Stimulated activated naive B cell treated with anti-CD40 and anti-IgM and Interleukin-4, amounts not matched to agents 10 μg/mL and 1 μg/mL and 100 μg/mL, for 72 hours (primary cell): ENCODE measurements at regions not wholly inside any gene's neighbourhood (a gene's known extent, or its start where the extent isn't known, plus 50 kb on each side); places are given as distances from the start of the nearest gene placed in this dataset.
"Not testable (repeated sequence)": the region's sequence is repeated elsewhere in the genome, so short reads cannot be mapped to it uniquely, and the experiment has no call there.

Experiments used
- ATAC-seq, 2 donors: fragments of 150-1000 bp; cut with Tn5 transposase; replicated peaks; 2 replicates each; pipeline ENCODE4 v1.10.0; 2021; ENCODE audit warnings: moderate library complexity in 1 of 2
- DNase-seq: peaks from one replicate; pipeline ENCODE4 v3.0.0; 2021
- H3K27ac Mint-ChIP-seq: one replicate; pipeline ENCODE4 v1.8.0; 2022; ENCODE audit warnings: mild to moderate bottlenecking, mixed read lengths
- H3K27me3 Mint-ChIP-seq, 2 donors: one replicate each; pipeline ENCODE4 v1.8.0; 2022; ENCODE audit warnings: mixed read lengths in 2 of 2
- H3K36me3 Mint-ChIP-seq, 2 donors: one replicate each; pipeline ENCODE4 v1.8.0; 2022; ENCODE audit warnings: mixed read lengths in 2 of 2, mild to moderate bottlenecking in 1 of 2
- H3K4me1 Mint-ChIP-seq, 2 donors: one replicate each; pipeline ENCODE4 v1.8.0; 2022; ENCODE audit warnings: mixed read lengths in 2 of 2, mild to moderate bottlenecking in 1 of 2
- H3K4me3 Mint-ChIP-seq, 2 donors: one replicate each; pipeline ENCODE4 v1.8.0; 2022; ENCODE audit warnings: mild to moderate bottlenecking in 2 of 2, mixed read lengths in 2 of 2, moderate library complexity in 1 of 2
- H3K9me3 Mint-ChIP-seq, 2 donors: one replicate each; pipeline ENCODE4 v1.8.0; 2022; ENCODE audit warnings: mixed read lengths in 2 of 2, mild to moderate bottlenecking in 1 of 2

DNA sequence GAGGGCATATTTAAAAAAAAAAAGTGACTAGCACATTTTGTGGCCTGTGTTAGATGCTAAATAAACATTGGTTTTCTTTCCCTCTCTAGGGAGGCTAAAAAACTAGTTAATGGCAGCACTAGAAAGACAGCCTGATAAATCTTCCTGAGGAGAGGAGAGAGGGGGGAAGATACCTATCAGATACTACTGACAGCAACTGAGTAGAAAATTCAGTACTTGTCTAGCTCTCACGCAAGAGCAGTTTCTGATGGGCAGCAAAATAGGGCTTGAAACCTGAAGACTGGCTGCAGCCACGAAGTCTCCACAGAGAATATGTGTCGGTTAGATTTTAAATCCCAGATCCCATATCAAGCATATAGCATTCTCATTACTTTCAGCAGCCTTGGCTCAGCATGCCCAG is 388.2 kb downstream of the KCNA4 start:
- no peaks in the 10 kb centered on the region for H3K4me1 Mint-ChIP-seq
- no peak overlapping the region for H3K4me3 Mint-ChIP-seq
- DNase-seq (no peak), ATAC-seq (no peak)
- no peaks in the 10 kb centered on the region for H3K36me3 Mint-ChIP-seq
- H3K27me3 Mint-ChIP-seq: no peaks in the 10 kb centered on the region
- H3K27ac Mint-ChIP-seq: no peak overlapping the region
- peaks cover 3 to 9% of the 10 kb centered on the region in 2 donors for H3K9me3 Mint-ChIP-seq

DNA sequence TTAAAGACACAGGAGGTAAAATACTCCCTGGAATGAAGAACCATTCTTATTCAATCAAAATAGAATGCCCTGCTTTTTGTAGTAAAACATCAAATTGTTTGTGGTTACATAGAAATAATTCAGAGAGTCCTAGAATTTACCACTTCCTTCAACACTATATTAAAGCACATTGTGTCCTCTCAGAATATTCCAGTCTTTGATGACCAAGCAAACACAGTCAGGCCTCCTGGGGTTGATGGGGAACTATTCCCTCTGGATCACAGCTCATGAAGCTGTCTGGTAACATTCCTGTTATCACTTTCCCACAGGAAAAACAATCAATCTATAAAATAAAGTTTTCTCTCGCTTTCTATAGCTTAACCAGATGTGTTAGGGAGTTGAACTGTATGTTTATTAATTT is 389.3 kb downstream of the KCNA4 start:
- no peak for ATAC-seq
- Mint-ChIP-seq H3K4me3 (no peak overlapping the region), H3K9me3 (peaks cover 3 to 9% of the 10 kb centered on the region in 2 donors), H3K27ac (no peak overlapping the region), H3K27me3 (no peaks in the 10 kb centered on the region), H3K36me3 (no peaks in the 10 kb centered on the region), H3K4me1 (no peaks in the 10 kb centered on the region)
- no peak for DNase-seq

DNA sequence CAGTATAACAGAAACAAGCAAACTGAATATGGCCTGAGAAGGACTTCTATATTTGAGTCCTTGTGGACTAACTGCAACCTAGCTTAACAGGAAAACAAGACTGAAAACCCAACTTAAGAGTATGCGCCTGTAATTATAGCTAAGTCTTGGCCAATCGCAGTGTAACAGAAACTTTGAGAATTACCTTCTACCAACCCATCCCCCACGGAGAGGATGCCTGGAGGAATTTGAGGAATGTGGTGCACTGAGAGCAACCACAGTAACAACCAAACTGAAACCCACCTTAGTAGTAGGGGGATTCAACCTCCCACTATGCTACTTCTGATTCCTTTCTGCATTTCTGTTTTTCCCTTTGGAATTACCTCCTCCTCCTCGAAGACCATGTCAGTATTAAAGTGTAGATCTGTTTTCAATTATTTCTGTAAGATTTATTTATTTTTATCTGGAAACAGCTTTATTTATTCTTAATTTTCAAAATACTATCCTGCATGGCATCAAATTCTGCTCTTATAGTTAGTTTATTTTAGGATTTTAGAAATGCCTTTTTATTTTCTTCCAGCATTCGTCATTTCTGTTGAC is 393.6 kb downstream of the KCNA4 start:
- DNase-seq: no peak
- Mint-ChIP-seq H3K4me1 (no peaks in the 10 kb centered on the region), H3K27ac (no peak overlapping the region), H3K4me3 (no peak overlapping the region), H3K36me3 (no peaks in the 10 kb centered on the region), H3K9me3 (peaks cover 0 to 7% of the 10 kb centered on the region in 2 donors), H3K27me3 (no peaks in the 10 kb centered on the region)
- ATAC-seq: no peak

DNA sequence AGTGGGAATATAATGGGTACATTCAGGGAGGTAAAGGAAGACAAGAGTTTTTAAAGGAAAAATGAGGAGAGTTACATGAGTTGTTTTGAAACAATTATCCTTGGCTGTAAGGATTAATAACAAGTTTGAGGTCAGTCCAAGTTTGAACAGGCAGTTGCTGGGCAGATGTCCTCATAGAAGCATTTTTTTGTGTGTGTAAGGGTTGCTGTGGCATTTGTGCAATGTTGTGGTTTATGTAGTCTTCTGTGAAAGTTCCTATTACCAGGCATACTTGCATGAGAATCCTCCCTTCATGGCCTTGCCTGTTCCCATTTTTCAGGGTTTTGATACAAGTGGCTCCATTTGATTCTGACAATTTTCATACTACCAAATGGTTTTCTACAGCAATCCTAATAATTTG is 400.2 kb downstream of the KCNA4 start:
- H3K4me3 Mint-ChIP-seq: no peak overlapping the region
- no peak overlapping the region for H3K27ac Mint-ChIP-seq
- H3K27me3 Mint-ChIP-seq: no peaks in the 10 kb centered on the region
- peaks cover 0 to 3% of the 10 kb centered on the region in 2 donors for H3K9me3 Mint-ChIP-seq
- DNase-seq (no peak), ATAC-seq (no peak)
- no peaks in the 10 kb centered on the region for H3K4me1 Mint-ChIP-seq
- no peaks in the 10 kb centered on the region for H3K36me3 Mint-ChIP-seq

DNA sequence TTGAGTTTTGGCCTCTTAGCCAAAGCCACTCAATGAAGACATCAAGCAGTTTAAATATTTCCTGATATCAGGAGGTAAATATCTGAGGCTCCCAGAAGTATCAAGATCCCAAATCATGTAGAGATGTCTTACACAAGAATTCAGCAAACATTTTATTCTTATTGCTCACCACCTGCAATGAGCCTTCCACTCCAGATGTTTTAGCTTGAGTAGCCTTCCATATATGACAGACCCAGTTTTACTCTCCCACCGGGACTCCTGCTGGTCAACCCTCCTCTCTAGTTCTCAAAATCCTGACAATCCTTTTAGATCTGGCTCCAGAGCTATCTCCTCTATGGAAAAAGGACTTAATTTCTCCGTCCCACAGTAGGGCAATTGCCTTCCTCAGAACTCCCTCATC is 404.4 kb downstream of the KCNA4 start:
- H3K9me3 Mint-ChIP-seq: peaks cover 0 to 3% of the 10 kb centered on the region in 2 donors
- no peaks in the 10 kb centered on the region for H3K4me1 Mint-ChIP-seq
- H3K27ac Mint-ChIP-seq: no peak overlapping the region
- no peak for DNase-seq
- H3K4me3 Mint-ChIP-seq: no peak overlapping the region
- ATAC-seq: no peak
- no peaks in the 10 kb centered on the region for H3K36me3 Mint-ChIP-seq
- H3K27me3 Mint-ChIP-seq: no peaks in the 10 kb centered on the region

DNA sequence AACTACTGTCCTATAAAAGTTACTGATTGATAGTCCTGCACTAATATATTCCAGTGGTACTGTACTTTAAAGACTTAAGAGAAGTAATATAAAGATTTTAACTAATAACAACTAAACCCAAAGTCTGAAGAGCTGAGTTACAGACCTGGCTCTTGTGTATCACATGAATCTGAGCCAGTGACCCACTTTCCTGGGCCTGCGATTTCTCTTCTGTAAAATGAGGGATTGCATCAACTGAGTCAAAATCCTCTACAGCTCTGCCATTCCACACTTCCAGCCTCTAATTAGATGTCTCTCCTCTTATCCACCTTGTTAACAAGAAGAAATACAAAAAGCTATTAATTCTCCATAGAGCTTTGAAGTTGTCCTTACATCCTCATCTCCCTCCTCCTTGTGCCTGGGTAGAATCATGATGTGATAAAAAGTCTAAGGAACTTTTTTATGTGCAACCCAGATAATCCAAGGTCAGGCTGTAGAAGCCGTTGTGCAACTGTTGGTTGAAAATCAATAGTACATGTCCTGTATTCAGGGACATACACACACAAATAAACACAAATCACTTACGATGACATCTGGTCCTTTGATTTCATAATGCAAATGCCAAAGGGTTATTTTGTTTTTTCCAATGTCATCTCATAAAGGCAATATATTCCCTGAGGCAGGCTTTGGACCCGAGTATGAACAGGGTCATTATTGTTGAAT is 410.3 kb downstream of the KCNA4 start:
- H3K36me3 Mint-ChIP-seq: no peaks in the 10 kb centered on the region
- no peak overlapping the region for H3K4me3 Mint-ChIP-seq
- H3K9me3 Mint-ChIP-seq: no peaks in the 10 kb centered on the region
- ATAC-seq: no peak
- H3K4me1 Mint-ChIP-seq: no peaks in the 10 kb centered on the region
- no peaks in the 10 kb centered on the region for H3K27me3 Mint-ChIP-seq
- H3K27ac Mint-ChIP-seq: no peak overlapping the region
- no peak for DNase-seq

DNA sequence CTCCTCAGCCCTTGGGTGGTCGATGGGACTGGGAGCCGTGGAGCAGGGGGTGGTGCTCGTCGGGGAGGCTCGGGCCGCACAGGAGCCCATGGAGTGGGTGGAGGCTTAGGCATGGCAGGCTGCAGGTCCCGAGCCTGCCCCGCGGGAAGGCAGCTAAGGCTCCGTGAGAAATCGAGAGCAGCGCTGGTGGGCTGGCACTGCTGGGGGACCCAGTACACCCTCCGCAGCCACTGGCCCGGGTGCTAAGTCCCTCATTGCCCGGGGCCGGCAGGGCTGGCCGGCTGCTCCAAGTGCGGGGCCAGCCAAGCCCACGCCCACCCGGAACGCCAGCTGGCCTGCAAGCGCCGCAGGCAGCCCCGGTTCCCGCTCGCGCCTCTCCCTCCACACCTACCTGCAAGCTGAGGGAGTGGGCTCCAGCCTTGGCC is 416.7 kb downstream of the KCNA4 start:
- DNase-seq, H3K27me3 Mint-ChIP-seq, H3K36me3 Mint-ChIP-seq, H3K4me1 Mint-ChIP-seq, H3K27ac Mint-ChIP-seq, H3K4me3 Mint-ChIP-seq, H3K9me3 Mint-ChIP-seq, ATAC-seq: not testable (repeated sequence)

DNA sequence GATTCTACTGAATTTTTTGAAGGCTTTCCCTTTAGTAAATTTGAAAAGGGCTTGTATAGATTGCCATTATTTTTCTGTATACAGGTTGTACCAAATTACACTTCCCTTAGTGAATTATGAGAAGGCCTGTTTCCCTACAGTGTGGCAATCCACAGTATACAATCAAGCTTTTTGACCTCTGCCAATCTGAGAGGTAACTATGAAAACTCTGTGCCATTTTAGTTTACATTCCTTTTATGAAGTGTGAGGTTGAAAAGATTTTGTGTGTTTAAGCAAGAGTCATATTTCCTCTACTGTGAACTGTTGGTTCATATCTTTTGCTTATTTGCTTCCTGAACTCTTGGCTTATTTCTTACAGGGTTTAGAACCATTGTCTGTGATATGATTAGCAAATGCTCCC is 432.5 kb downstream of the KCNA4 start:
- H3K27me3 Mint-ChIP-seq: no peaks in the 10 kb centered on the region
- DNase-seq (no peak), ATAC-seq (no peak)
- H3K4me1 Mint-ChIP-seq: no peaks in the 10 kb centered on the region
- H3K4me3 Mint-ChIP-seq: no peak overlapping the region
- H3K9me3 Mint-ChIP-seq: peaks cover 0 to 7% of the 10 kb centered on the region in 2 donors
- H3K27ac Mint-ChIP-seq: no peak overlapping the region
- no peaks in the 10 kb centered on the region for H3K36me3 Mint-ChIP-seq

DNA sequence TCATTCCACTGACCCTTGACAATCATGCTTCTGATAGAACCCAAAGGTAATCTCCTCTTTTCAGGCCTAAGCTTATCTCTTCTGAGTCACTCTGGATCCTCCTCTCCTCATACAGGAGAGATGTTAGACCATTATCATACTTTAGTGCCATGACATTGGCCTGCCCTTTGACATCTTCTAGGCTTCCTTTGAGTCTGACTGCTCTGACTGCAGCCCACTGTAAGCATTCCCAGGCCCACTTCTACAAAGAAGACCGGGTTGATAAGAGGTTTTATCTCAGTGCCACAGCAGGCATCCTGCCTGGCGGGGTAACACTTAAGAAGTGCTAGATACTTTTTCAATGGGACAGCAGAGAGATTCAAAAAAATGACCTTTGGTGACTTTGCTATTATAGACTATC is 438.0 kb downstream of the KCNA4 start:
- no peak for ATAC-seq
- no peaks in the 10 kb centered on the region for H3K36me3 Mint-ChIP-seq

DNA sequence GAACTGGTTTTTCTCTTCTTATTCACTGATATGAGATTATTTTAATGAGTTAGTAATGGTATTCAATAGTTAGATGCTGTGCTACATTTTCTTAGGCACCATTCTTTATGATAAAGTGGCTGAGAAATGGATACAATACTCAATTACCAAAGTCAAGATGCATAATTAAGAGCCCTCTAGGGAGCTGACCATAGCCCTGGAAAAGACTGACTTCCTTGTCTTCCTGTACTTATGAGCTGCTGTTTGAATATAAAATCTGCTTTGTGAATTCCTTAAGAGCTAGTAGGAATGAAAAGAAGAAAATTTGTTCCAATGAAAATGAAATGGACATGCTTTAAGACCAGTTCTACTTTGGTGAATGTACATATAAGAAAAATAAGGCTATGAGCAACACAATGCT is 452.3 kb downstream of the KCNA4 start:
- no peaks in the 10 kb centered on the region for H3K27me3 Mint-ChIP-seq
- DNase-seq: no peak
- no peak for ATAC-seq
- H3K4me1 Mint-ChIP-seq: no peaks in the 10 kb centered on the region
- no peak overlapping the region for H3K27ac Mint-ChIP-seq
- H3K36me3 Mint-ChIP-seq: no peaks in the 10 kb centered on the region
- H3K4me3 Mint-ChIP-seq: no peak overlapping the region
- H3K9me3 Mint-ChIP-seq: peaks cover 0 to 1% of the 10 kb centered on the region in 2 donors

More for the DNA sequence above, 438.0 kb downstream of the KCNA4 start:
- Mint-ChIP-seq H3K27me3 (no peaks in the 10 kb centered on the region), H3K4me1 (no peaks in the 10 kb centered on the region), H3K4me3 (no peak overlapping the region), H3K27ac (no peak overlapping the region), H3K9me3 (peaks cover 0 to 9% of the 10 kb centered on the region in 2 donors)
- no peak for DNase-seq

DNA sequence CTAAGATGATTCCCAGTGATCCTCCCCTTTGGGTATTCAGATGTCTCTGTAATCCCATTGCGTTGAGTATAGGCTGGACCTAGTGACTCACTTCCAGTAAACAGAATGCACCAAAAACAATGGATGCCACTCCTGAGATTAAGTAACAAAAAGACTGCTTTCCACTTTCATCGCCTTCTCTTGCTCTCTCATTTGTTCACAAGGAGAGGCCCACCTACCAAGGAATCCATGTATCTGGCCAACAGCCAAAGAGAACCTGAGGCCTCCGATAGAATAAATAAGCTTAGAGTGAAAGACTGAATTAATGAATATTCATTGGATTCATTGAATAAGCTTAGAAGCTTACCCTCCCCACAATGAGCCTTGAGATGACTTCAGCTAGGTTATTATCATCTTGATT is 454.6 kb downstream of the KCNA4 start:
- DNase-seq (no peak), ATAC-seq (no peak)
- Mint-ChIP-seq H3K36me3 (no peaks in the 10 kb centered on the region), H3K4me3 (no peak overlapping the region), H3K27ac (no peak overlapping the region), H3K9me3 (peaks cover 0 to 1% of the 10 kb centered on the region in 2 donors), H3K4me1 (no peaks in the 10 kb centered on the region), H3K27me3 (no peaks in the 10 kb centered on the region)

DNA sequence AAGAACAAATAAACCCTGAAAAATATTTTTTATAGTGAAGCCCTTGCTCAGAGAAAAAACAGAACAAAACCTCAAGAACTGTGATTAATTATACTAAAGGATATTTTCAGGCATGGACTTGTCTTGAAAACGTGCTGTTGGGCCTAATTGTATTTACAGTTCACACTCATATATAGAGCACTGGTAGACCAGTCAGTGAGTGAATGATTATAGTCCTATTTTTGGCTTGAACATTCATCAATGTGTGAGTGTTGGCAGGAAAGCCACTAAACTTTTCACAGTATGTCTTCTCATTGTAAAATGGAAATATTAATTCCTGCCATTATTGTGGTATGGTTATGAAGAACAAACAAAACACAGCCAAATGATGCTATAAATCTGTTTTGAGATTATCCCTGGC is 462.8 kb downstream of the KCNA4 start:
- no peaks in the 10 kb centered on the region for H3K4me1 Mint-ChIP-seq
- ATAC-seq (no peak), DNase-seq (no peak)
- no peak overlapping the region for H3K27ac Mint-ChIP-seq
- H3K4me3 Mint-ChIP-seq: no peak overlapping the region
- no peaks in the 10 kb centered on the region for H3K27me3 Mint-ChIP-seq
- H3K36me3 Mint-ChIP-seq: no peaks in the 10 kb centered on the region
- H3K9me3 Mint-ChIP-seq: peaks cover 0 to 4% of the 10 kb centered on the region in 2 donors

DNA sequence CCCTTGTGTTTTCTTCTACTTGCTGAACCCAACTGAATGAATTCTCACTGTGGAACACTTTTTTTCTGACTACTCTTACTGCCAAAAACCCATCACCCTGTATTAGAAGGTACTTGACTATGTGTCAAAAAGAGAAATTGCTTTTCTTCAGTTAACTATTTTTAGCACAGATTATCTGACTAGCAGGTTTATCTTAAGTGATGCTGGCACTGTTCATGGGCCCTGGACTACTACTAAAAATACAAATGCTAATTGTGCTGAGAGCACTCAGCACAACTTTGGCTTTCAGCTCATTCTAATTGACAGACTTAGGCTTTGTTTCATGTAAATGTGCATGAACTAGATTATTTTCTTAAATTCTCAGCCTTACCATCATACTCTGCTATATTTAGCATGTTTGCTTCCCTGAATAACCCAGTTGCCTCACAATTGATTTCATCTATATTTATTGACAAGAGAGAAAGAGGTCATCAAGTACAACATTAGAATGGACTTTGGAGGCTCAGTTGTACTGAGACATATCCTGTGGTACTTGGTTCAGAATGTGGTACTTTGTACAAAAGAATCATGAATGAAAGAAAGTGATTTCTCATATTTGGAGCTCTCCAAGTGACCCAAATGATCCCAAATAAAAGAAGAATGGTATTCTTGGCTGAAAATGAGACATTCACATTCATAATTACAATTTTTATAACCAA is 478.3 kb downstream of the KCNA4 start:
- Mint-ChIP-seq H3K4me3 (no peak overlapping the region), H3K9me3 (no peaks in the 10 kb centered on the region), H3K27ac (no peak overlapping the region), H3K27me3 (no peaks in the 10 kb centered on the region), H3K36me3 (no peaks in the 10 kb centered on the region), H3K4me1 (no peaks in the 10 kb centered on the region)
- DNase-seq: no peak
- no peak for ATAC-seq

DNA sequence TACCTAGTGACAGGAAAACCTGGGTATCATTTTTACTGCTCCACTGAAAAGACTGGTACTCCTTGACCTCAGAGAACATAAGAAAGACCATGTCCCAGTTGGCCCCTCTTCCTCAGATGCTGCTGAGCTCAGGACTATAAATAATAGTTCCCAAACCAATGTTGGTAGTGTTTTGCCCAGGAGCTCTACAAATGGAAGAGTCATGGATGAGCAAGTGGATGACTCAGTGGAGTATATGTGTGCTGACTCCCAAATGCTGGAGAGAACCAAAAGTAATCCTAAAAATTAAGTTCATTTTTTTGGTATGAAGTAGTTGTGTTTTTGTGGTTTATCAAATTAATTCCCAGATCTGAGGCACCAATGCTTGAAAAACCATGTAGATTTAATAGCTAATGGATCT is 482.0 kb downstream of the KCNA4 start:
- no peak overlapping the region for H3K27ac Mint-ChIP-seq
- H3K4me3 Mint-ChIP-seq: no peak overlapping the region
- ATAC-seq: no peak
- no peaks in the 10 kb centered on the region for H3K27me3 Mint-ChIP-seq
- H3K9me3 Mint-ChIP-seq: no peaks in the 10 kb centered on the region
- DNase-seq: no peak
- H3K36me3 Mint-ChIP-seq: no peaks in the 10 kb centered on the region
- no peaks in the 10 kb centered on the region for H3K4me1 Mint-ChIP-seq

DNA sequence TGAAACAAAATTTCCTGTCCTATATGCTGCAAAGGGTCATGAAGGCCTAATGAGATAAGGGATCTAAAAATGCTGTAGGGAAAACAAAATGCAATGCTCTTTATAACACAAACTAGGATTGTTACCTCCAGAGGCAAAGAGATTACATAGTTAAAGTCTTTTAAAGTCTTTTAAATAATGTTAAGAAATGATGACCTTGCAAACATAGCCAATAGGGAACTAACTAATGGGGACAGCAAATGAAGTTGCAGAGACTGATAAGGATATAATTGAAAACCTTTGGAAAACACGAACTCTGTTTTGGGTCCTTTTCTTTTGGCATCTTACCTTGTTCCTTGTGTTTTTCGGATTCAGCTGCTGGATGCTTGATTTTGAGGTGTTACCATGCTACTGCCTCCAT is 485.9 kb downstream of the KCNA4 start:
- H3K9me3 Mint-ChIP-seq: peaks cover 5 to 9% of the 10 kb centered on the region in 2 donors
- ATAC-seq: no peak
- no peaks in the 10 kb centered on the region for H3K27me3 Mint-ChIP-seq
- no peaks in the 10 kb centered on the region for H3K4me1 Mint-ChIP-seq
- H3K4me3 Mint-ChIP-seq: no peak overlapping the region
- H3K27ac Mint-ChIP-seq: no peak overlapping the region
- DNase-seq: no peak
- H3K36me3 Mint-ChIP-seq: no peaks in the 10 kb centered on the region
